Large intestine (tissue), 3 donors: ENCODE measurements at regions not wholly inside any gene's neighbourhood (a gene's known extent, or its start where the extent isn't known, plus 50 kb on each side); places are given as distances from the start of the nearest gene placed in this dataset.
"Not testable (repeated sequence)": the region's sequence is repeated elsewhere in the genome, so short reads cannot be mapped to it uniquely, and the experiment has no call there.

Experiments used
- DNase-seq, 2 donors: peaks; one replicate each; pipeline versions ENCODE4 v3.0.0 to v3.0.0-alpha.2; 2013
- H3K27ac ChIP-seq: one replicate; pipeline ENCODE4 v1.5.1; 2013; ENCODE audit warnings: low read length
- H3K27me3 ChIP-seq: 2 replicates; pipeline ENCODE4 v1.6.1; 2013; ENCODE audit warnings: low read length; ENCODE audit not compliant: control insufficient read depth, insufficient read depth
- H3K36me3 ChIP-seq: 2 replicates; pipeline ENCODE4 v1.6.1; 2013; ENCODE audit warnings: low read length; ENCODE audit not compliant: control insufficient read depth, insufficient read depth
- H3K4me1 ChIP-seq: one replicate; pipeline ENCODE4 v1.6.1; 2013; ENCODE audit warnings: low read length; ENCODE audit not compliant: control insufficient read depth, insufficient read depth
- H3K4me3 ChIP-seq: one replicate; pipeline ENCODE4 v1.5.1; 2013; ENCODE audit warnings: low read length
- H3K9me3 ChIP-seq: one replicate; pipeline ENCODE4 v1.6.1; 2013; ENCODE audit warnings: mild to moderate bottlenecking, low read depth, low read length, moderate library complexity; ENCODE audit not compliant: control insufficient read depth
- WGBS: methylation state at CpG from one replicate; pipeline ENCODE4 v1.1.5; 2013; ENCODE audit warnings: low lambda C conversion rate; ENCODE audit not compliant: insufficient coverage; 5-methylcytosine and 5-hydroxymethylcytosine counted together

DNA sequence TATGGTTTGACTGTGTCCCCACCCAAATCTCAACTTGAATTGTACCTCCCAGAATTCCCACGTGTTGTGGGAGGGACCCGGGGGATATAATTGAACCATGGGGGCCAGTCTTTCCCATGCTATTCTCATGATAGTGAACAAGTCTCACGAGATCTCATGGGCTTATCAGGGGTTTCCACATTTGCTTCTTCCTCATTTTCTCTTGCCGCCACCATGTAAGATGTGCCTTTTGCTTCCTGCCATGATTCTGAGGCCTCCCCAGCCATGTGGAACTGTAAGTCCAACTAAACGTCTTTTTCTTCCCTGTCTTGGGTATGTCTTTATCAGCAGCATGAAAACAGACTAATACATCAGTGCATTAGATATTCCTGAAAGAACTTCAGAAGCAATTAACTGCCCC is 177.7 kb upstream of the PRSS58 start:
- not testable (repeated sequence) for DNase-seq, H3K4me1 ChIP-seq, H3K27ac ChIP-seq, H3K36me3 ChIP-seq, H3K9me3 ChIP-seq, H3K27me3 ChIP-seq, H3K4me3 ChIP-seq
- WGBS: no CpG with 5 or more reads among the region's 5 CpGs

DNA sequence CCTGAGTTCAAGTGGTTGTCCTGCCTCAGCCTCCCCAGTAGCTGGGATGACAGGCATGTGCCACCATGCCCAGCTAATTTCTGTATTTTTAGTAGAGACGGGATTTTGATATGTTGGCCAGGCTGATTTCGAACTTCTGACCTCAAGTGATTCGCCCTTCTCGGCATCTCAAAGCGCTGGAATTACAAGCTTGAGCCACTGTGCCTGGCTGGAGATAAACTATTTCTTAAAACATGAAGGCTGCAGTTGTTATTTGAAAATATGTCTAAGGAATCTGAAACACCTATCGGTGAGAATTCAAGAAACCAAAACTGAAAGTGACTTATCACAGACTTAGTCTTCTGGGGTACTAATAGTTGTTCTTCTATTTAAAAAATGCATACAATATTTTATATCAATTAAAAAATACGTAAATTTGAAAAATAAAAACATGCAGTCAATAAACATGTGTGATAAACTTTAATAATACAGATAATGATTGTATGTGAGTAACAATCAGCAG is 176.9 kb upstream of the PRSS58 start:
- no peak overlapping the region for H3K27ac ChIP-seq
- no peak for DNase-seq
- 90% methylated on average over 2 of the region's 7 CpGs for WGBS
- H3K4me3 ChIP-seq: no peak overlapping the region
- H3K9me3 ChIP-seq: no peaks in the 10 kb centered on the region
- no peaks in the 10 kb centered on the region for H3K36me3 ChIP-seq
- H3K4me1 ChIP-seq: no peaks in the 10 kb centered on the region
- H3K27me3 ChIP-seq: no peaks in the 10 kb centered on the region

DNA sequence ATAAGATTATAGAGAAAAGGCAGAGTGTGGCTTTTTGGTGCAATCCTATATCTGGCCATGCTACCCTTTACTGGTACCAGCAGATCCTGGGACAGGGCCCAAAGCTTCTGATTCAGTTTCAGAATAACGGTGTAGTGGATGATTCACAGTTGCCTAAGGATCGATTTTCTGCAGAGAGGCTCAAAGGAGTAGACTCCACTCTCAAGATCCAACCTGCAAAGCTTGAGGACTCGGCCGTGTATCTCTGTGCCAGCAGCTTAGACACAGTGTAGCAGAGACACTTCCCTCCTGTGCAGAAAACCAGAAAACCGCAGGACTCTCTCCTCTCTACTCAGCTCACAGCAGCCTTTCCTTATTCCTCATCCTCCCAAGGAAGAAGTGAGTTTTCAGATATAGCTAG is 176.3 kb upstream of the PRSS58 start:
- 100% methylated on average over 1 of the region's 5 CpGs for WGBS
- H3K27ac ChIP-seq: not testable (repeated sequence)

DNA sequence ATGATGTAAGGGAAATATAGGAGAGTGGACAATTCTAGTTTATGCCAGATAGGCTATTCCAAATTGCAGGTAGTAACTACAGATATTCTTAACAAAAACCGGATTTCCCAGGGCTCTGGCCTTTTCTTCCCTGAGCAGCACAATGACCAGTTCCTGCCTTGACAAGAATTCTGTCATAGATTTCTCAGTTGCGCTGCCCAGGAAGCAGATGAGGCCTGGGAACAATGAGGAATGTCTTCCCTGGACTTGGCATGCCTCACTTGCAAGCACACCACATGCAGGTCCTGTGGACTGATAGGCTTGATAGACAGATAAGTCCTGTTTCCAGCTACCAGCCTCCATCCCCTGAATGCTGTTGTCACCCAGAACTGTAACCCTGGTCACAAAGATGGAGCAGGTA is 174.5 kb upstream of the PRSS58 start:
- H3K4me3 ChIP-seq: no peak overlapping the region
- no peaks in the 10 kb centered on the region for H3K4me1 ChIP-seq
- H3K36me3 ChIP-seq: no peaks in the 10 kb centered on the region
- no peak overlapping the region for H3K27ac ChIP-seq
- H3K27me3 ChIP-seq: peaks cover 1% of the 10 kb centered on the region
- DNase-seq: no peak
- no CpG with 5 or more reads among the region's 2 CpGs for WGBS
- no peaks in the 10 kb centered on the region for H3K9me3 ChIP-seq

More for the DNA sequence above, 176.3 kb upstream of the PRSS58 start:
- H3K36me3 ChIP-seq, H3K4me1 ChIP-seq, DNase-seq, H3K9me3 ChIP-seq, H3K4me3 ChIP-seq, H3K27me3 ChIP-seq: not testable (repeated sequence)

DNA sequence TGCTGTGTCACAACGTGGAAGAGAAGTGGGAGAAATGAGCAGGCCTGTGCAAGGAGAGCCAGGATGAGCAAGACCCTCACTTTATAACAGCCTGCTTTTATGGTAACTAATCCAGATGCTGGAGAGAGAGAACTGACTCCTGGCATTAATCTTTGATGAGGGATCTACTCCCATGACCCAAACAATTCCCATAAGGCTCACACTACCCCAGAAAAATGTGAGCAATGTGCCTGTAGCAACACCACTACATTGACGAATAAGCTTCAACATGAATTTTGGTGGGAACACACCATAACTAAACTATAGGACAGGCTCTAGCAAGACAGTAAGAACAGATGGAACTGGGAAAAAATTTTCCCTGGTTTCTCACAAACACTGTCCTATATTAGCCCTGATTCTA is 173.6 kb upstream of the PRSS58 start:
- no CpG with 5 or more reads among the region's 2 CpGs for WGBS
- no peaks in the 10 kb centered on the region for H3K36me3 ChIP-seq
- H3K4me3 ChIP-seq: no peak overlapping the region
- peaks cover 4% of the 10 kb centered on the region for H3K27me3 ChIP-seq
- no peaks in the 10 kb centered on the region for H3K9me3 ChIP-seq
- no peaks in the 10 kb centered on the region for H3K4me1 ChIP-seq
- no peak overlapping the region for H3K27ac ChIP-seq
- no peak for DNase-seq

DNA sequence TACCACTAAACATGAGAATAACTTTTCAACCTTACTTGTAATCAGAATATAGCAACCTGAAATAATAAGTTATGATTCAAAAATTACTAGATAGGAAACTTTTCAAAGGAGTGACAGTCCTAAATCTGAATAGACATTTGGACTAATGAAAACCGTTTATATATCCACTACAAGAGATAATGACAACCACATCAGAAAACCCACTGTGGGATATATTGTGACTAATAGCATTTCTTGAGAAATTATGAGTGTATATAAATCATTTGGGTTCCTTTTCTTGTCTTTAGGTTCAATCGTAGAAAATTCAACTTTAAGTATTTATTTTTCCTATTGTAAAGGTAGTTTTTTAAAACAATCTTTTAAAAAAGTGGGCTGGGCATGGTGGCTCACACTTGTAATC is 170.2 kb upstream of the PRSS58 start:
- Histone ChIP-seq H3K27ac (no peak overlapping the region), H3K9me3 (no peaks in the 10 kb centered on the region), H3K4me3 (no peak overlapping the region), H3K4me1 (no peaks in the 10 kb centered on the region), H3K36me3 (no peaks in the 10 kb centered on the region), H3K27me3 (peaks cover 6% of the 10 kb centered on the region)
- WGBS: 60% methylated on average over 1 of the region's 2 CpGs
- DNase-seq: no peak

DNA sequence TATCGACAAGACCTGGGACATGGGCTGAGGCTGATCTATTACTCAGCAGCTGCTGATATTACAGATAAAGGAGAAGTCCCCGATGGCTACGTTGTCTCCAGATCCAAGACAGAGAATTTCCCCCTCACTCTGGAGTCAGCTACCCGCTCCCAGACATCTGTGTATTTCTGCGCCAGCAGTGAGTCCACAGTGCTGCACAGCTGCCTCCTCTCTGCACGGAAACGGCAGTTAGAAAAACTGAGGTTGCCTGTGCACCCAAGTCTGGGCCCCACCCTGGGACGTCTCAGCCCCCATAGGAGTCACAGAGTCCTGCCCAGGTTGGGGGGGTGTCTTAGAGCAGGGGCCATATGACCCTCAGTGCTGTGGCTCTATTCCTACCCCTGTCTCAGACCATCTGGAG is 167.4 kb upstream of the PRSS58 start:
- no peak for DNase-seq
- Histone ChIP-seq H3K27me3 (peaks cover 6% of the 10 kb centered on the region), H3K4me1 (no peaks in the 10 kb centered on the region), H3K27ac (no peak overlapping the region), H3K4me3 (no peak overlapping the region), H3K36me3 (no peaks in the 10 kb centered on the region), H3K9me3 (no peaks in the 10 kb centered on the region)
- WGBS: no CpG with 5 or more reads among the region's 8 CpGs

DNA sequence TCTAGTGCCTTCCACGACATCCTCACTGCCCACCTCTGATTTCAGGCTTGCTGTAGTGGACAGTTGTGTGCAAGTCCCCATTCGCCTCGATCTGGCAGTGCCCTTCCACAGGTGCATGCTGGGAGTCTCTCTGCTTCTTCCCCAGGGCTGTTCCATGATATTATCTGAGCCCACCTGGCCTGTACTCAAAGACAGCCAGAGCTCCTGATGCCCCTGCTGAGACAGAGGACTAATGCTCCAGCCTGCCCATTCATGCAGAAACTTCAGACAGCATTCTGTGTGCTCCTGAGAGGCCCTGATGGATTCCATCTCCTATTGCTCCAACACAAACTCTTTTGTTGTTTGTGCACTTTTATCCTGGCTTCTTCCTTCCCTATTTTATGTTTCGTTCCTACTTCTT is 164.8 kb upstream of the PRSS58 start:
- Histone ChIP-seq H3K9me3 (no peaks in the 10 kb centered on the region), H3K36me3 (no peaks in the 10 kb centered on the region), H3K4me3 (no peak overlapping the region), H3K27me3 (peaks cover 6% of the 10 kb centered on the region), H3K4me1 (no peaks in the 10 kb centered on the region), H3K27ac (no peak overlapping the region)
- no peak for DNase-seq
- WGBS: 86% methylated on average over 1 of the region's 4 CpGs

DNA sequence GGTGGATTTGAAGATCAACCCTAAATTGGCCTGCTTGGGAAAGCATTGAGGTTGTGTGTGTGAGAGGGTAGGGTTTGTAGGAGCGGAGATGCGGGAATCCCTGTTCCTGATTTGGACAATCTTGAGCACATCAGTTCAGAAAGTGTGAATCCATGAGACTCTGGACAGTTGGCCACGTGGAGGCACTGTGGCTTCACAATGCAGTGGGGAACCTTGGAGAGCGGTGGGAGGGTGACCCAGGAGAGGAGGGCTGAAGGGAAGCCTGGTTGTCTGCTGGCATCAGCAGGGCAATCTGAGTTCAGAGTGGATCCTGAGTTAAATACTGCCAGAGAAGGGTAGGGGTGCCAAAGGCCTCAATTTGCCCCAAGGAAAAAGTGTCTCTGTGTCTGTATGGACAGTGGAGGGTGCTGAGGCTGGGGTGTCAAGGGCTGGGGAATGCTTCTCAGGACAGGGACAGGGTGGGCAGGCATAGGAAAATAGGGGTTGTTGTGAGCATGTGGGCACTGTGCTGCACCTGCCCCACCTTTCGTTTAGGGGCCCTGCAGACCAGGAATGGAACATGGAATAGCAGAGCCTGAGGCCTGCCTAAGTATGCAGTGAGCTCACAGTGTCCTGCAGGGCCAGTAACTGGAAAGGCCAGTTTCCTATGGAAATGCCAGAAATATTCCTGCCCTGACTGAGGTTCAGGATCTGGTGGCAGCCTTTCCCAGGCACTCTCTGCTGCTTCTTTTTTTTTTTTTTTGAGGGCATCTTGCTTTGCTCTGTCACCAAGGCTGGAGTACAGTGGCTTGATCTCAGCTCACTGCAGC is 162.9 kb upstream of the PRSS58 start:
- no CpG with 5 or more reads among the region's 5 CpGs for WGBS
- Histone ChIP-seq H3K27me3 (peaks cover 2% of the 10 kb centered on the region), H3K4me3 (no peak overlapping the region), H3K4me1 (no peaks in the 10 kb centered on the region), H3K36me3 (no peaks in the 10 kb centered on the region), H3K27ac (no peak overlapping the region), H3K9me3 (no peaks in the 10 kb centered on the region)
- DNase-seq: no peak

DNA sequence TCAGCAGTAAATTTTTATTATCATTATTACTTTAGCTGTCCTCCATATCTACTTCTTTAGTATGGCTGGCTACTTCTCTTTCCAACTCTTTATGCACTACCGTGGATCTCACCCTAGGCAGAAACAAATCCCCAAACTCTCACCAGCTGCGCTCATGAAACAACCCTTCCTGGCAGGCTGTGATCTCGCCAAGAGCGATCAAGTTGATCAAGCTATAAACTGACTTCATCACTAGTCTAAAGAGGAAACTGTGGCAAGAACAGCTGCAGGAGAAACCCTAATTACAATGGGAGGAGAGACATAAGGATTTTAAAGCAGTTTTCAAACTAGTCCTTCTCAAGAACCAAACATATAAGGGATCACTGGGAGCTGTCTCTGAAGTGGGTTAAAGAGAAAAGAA is 160.5 kb upstream of the PRSS58 start:
- Histone ChIP-seq H3K36me3 (no peaks in the 10 kb centered on the region), H3K9me3 (no peaks in the 10 kb centered on the region), H3K4me3 (no peak overlapping the region), H3K4me1 (peaks cover 5% of the 10 kb centered on the region), H3K27ac (no peak overlapping the region), H3K27me3 (no peaks in the 10 kb centered on the region)
- WGBS: 83% methylated on average over 3 of the region's 4 CpGs
- DNase-seq: no peak

DNA sequence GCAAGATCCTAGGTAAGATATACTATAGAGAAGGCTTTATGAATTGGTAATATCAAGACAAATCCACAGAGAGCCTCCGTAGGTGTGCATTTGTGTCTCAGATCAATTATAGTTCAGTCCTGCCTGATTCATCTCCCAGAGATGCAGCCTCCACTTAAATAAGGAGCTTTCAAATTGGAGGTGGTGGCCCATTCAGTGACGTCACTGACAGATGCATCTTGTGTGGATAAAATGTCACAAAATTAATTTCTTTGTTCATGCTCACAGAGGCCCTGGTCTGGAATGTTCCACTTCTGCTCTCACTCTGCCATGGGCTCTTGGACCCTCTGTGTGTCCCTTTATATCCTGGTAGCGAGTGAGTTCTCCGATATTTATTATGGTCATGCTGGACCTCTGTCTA is 157.1 kb upstream of the PRSS58 start:
- H3K4me3 ChIP-seq: no peak overlapping the region
- peaks cover 5% of the 10 kb centered on the region for H3K4me1 ChIP-seq
- H3K36me3 ChIP-seq: no peaks in the 10 kb centered on the region
- DNase-seq: no peak
- H3K27ac ChIP-seq: no peak overlapping the region
- H3K27me3 ChIP-seq: no peaks in the 10 kb centered on the region
- WGBS: no CpG with 5 or more reads among the region's 4 CpGs
- no peaks in the 10 kb centered on the region for H3K9me3 ChIP-seq
